SU-DHL-6 (cell line): ENCODE measurements at regions not wholly inside any gene's neighbourhood (a gene's known extent, or its start where the extent isn't known, plus 50 kb on each side); places are given as distances from the start of the nearest gene placed in this dataset.

Source experiments
- H2AFZ ChIP-seq: fragments of 200-600 bp; sonication (generic); 2 replicates; pipeline ENCODE4 v1.6.1; 2014; ENCODE audit warnings: low read depth, mild to moderate bottlenecking, moderate library complexity, mixed read lengths, antibody characterized with exemption, low read length; ENCODE audit not compliant: severe bottlenecking
- H3F3A ChIP-seq: fragments of 200-600 bp; shearing (Covaris generic); 2 replicates; pipeline ENCODE4 v1.6.0; 2016; ENCODE audit warnings: antibody characterized with exemption, mild to moderate bottlenecking; ENCODE audit not compliant: insufficient read depth
- H3K27ac ChIP-seq: fragments of 200-600 bp; sonication (generic); 2 replicates; pipeline ENCODE4 v1.5.1; 2016; ENCODE audit warnings: low read depth, mild to moderate bottlenecking, low read length, moderate library complexity, mixed read lengths
- H3K27me3 ChIP-seq: fragments of 200-600 bp; sonication (generic), shearing (Covaris generic); 2 replicates; pipeline ENCODE4 v1.6.0; 2014; ENCODE audit warnings: mild to moderate bottlenecking, low read length
- H3K36me3 ChIP-seq: fragments of 200-600 bp; sonication (generic); 2 replicates; pipeline ENCODE4 v1.6.1; 2014; ENCODE audit warnings: mild to moderate bottlenecking, low read length, mixed read lengths
- H3K4me2 ChIP-seq: fragments of 300-600, 200-600 bp; shearing (Covaris generic), sonication (generic); 2 replicates; pipeline ENCODE4 v1.6.0; 2014; ENCODE audit warnings: low read length, low read depth, mild to moderate bottlenecking; ENCODE audit not compliant: poor library complexity, severe bottlenecking
- H3K4me3 ChIP-seq: fragments of 200-600 bp; sonication (generic); 2 replicates; pipeline ENCODE4 v1.5.1; 2014; ENCODE audit warnings: antibody characterized with exemption, low read length, mild to moderate bottlenecking, mixed read lengths; ENCODE audit not compliant: insufficient read depth, poor library complexity, severe bottlenecking
- H3K79me2 ChIP-seq: fragments of 200-600 bp; sonication (generic); 2 replicates; pipeline ENCODE4 v1.6.1; 2014; ENCODE audit warnings: mild to moderate bottlenecking, low read length, moderate library complexity; ENCODE audit not compliant: insufficient read depth
- H3K9ac ChIP-seq: fragments of 200-600 bp; sonication (generic); 2 replicates; pipeline ENCODE4 v1.7.0; 2014; ENCODE audit warnings: mild to moderate bottlenecking, low read length
- H3K9me2 ChIP-seq: fragments of 200-600 bp; sonication (generic); replicated peaks from 2 replicates; pipeline ENCODE4 v1.6.1; 2014; ENCODE audit warnings: low read length; ENCODE audit not compliant: insufficient read depth
- H3K9me3 ChIP-seq: fragments of 200-600 bp; sonication (generic); 2 replicates; pipeline ENCODE4 v1.6.1; 2014; ENCODE audit warnings: low read length, mixed read lengths; ENCODE audit not compliant: insufficient read depth
- H4K20me1 ChIP-seq: fragments of 200-600 bp; sonication (generic); 2 replicates; pipeline ENCODE4 v1.6.1; 2014; ENCODE audit warnings: low read depth, mild to moderate bottlenecking, antibody characterized with exemption, low read length, moderate library complexity, mixed read lengths
- CTCF ChIP-seq: fragments of 200-600 bp; sonication (generic); IDR thresholded peaks from one replicate; pipeline ENCODE4 v1.5.1; 2017; ENCODE audit warnings: antibody characterized with exemption, mild to moderate bottlenecking, low read length, moderate library complexity; ENCODE audit not compliant: insufficient read depth, poor library complexity, severe bottlenecking
- EZH2phosphoT487 ChIP-seq: fragments of 200-600 bp; sonication (generic), shearing (Covaris generic); conservative IDR thresholded peaks from 2 replicates; pipeline ENCODE4 v1.6.1; 2018; ENCODE audit warnings: mild to moderate bottlenecking, antibody characterized with exemption, low read length, moderate library complexity, mixed read lengths

GRCh38 chr3:81426826-81427577 lies 334.4 kb downstream of the GBE1 start:
- Histone ChIP-seq H3F3A (no peaks in the 10 kb centered on the region), H3K36me3 (no peaks in the 10 kb centered on the region), H3K9ac (no peak overlapping the region), H3K27ac (no peak overlapping the region), H3K9me2 (no peaks in the 10 kb centered on the region), H3K9me3 (no peaks in the 10 kb centered on the region), H4K20me1 (no peaks in the 10 kb centered on the region), H3K4me2 (no peak overlapping the region), H3K27me3 (no peaks in the 10 kb centered on the region), H3K79me2 (no peaks in the 10 kb centered on the region), H3K4me3 (no peak overlapping the region), H2AFZ (no peak overlapping the region)
- TF ChIP-seq EZH2phosphoT487 (no peak), CTCF (no peak)

- Histone ChIP-seq H3K9me2 (no peaks in the 10 kb centered on the region), H3K4me3 (no peak overlapping the region), H3K36me3 (no peaks in the 10 kb centered on the region), H3F3A (no peaks in the 10 kb centered on the region), H3K9ac (no peak overlapping the region), H3K27ac (no peak overlapping the region), H2AFZ (no peak overlapping the region), H3K9me3 (no peaks in the 10 kb centered on the region), H3K27me3 (no peaks in the 10 kb centered on the region), H4K20me1 (no peaks in the 10 kb centered on the region), H3K4me2 (no peak overlapping the region), H3K79me2 (no peaks in the 10 kb centered on the region)
- TF ChIP-seq EZH2phosphoT487 = no peak
- TF ChIP-seq CTCF = no peak
Observed at GRCh38 chr3:81425198-81425868, 336.1 kb downstream of the GBE1 start.

GRCh38 chr3:81419228-81419627 lies 342.2 kb downstream of the GBE1 start:
- no peaks in the 10 kb centered on the region for H3K79me2 ChIP-seq
- H3K9ac ChIP-seq = no peak overlapping the region
- no peaks in the 10 kb centered on the region for H3K36me3 ChIP-seq
- H3K9me2 ChIP-seq = no peaks in the 10 kb centered on the region
- TF ChIP-seq CTCF (peak; percentile 35), EZH2phosphoT487 (no peak)
- H2AFZ ChIP-seq = no peak overlapping the region
- no peak overlapping the region for H3K4me2 ChIP-seq
- no peaks in the 10 kb centered on the region for H4K20me1 ChIP-seq
- H3K9me3 ChIP-seq = no peaks in the 10 kb centered on the region
- H3K27ac ChIP-seq = no peak overlapping the region
- no peak overlapping the region for H3K4me3 ChIP-seq
- no peaks in the 10 kb centered on the region for H3K27me3 ChIP-seq
- H3F3A ChIP-seq = no peaks in the 10 kb centered on the region
